ENCODE measurements at regions not wholly inside any gene's neighbourhood (a gene's known extent, or its start where the extent isn't known, plus 50 kb on each side); places are given as distances from the start of the nearest gene placed in this dataset.
"Not testable (repeated sequence)": the region's sequence is repeated elsewhere in the genome, so short reads cannot be mapped to it uniquely, and the experiment has no call there.

DNA sequence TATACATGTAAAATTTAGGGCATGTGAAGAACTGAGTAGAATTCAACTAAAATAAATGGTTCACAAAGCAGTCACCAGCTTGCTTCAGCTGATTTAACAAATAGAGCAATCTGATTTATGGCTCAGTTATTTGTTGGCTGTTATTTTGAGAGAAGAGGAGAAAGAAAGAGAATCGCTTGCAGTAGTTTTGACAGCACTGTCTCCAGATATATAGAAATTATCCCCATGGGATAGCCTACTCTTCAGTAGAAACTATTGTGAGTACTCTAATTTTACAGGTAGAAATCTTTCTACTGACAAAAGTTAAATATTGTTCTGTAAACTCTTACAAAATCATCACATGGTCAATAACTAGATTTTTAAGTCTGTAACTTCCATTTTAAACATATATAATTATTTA is 1098.2 kb downstream of the MRPL39 start:
- DNase-seq (ENCODE audit: low spot score) = no peak

- DNase-seq (ENCODE audit: low spot score) = no peak
These were observed 1120.3 kb downstream of the MRPL39 start for GRCh38 chr21:24486973-24487372.

- DNase-seq (ENCODE audit: low spot score) = not testable (repeated sequence)
These were observed 1123.9 kb downstream of the MRPL39 start for GRCh38 chr21:24483361-24483760.

DNA sequence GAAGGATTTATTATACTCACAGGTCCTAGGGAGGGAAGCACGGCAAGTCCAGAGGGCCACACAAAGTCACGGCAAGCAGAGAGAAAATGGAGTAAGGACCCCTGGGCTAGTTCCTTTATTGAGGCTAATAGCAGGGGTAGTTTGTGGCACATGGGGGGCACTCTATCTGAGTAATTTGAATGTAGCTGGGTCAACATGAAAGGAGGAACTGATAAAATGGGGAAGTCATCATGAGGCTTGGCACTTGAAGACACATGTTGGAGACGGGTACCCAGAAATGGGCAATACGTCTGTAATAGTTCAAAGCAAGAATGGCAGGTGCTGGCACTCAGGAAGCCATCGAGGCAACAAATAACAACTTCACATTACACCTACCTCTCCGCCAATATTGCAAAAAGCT is 1136.4 kb downstream of the MRPL39 start:
- no peak for DNase-seq (ENCODE audit: low spot score)

- no peak for DNase-seq (ENCODE audit: low spot score)
These were observed 1150.9 kb downstream of the MRPL39 start for GRCh38 chr21:24456358-24456757.

DNA sequence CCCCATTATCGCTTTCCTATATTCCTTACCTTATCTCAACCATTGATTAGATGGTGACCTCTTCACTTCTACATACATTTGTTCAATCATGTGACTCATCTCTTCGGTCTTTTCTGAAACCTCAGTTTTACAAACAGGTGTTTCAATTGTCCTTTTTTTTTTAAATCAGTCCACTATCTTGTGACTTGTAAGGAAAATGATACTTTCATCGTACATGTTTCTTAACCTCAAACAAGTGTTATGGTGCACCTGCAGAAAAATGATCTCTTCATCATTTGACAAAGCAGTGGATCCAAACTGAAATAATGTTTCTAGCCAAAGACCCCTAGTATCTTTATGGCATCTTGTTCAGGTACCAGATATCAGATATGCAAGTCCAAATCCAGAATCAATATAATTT is 1157.2 kb downstream of the MRPL39 start:
- no peak for DNase-seq (ENCODE audit: low spot score)

DNA sequence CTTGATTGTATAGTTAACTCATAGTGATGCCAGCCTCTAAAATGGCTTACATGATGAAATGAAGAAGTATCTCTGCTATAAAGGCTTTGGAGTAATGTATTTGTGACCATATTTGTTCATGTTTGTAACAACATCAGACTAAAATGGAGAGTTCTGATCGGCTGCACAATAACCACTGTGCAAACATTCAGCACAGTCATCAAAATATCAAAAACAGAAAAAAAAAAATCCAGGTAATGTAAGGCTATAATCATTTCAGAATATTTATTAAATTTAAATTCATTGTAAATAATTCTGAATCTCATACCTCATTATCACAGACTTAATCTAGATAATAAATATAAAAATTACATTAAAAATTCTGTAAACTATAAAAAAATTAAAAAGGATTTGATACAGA is 1161.8 kb downstream of the MRPL39 start:
- no peak for DNase-seq (ENCODE audit: low spot score)

- no peak for DNase-seq (ENCODE audit: low spot score)
These were observed 1162.5 kb downstream of the MRPL39 start for GRCh38 chr21:24444736-24445135.

- no peak for DNase-seq (ENCODE audit: low spot score)
These were observed 1171.0 kb downstream of the MRPL39 start for GRCh38 chr21:24436236-24436635.

- no peak for DNase-seq (ENCODE audit: low spot score)
These were observed 1178.6 kb downstream of the MRPL39 start for GRCh38 chr21:24428591-24429199.

GRCh38 chr21:24424776-24425175 is 1182.5 kb downstream of the MRPL39 start:
- DNase-seq (ENCODE audit: low spot score) = no peak

DNA sequence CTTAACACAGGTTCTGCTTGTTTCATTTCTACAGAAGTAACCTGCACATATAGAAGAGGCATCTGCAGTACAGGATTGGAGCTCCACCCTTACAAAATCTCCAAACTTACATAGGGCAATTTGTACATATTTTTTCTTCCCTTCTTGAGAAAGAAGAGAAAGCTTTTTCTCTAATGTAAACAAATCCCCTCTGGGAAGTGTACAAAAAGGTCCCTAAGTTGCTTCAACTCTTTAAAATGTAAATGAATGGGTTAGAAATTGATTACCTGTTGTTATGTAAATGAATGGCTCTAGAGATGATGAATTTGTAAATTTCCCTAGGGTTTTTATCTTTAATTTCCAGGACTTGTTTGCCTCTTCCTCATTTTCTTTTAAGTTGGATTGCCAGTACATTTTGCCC is 1183.7 kb downstream of the MRPL39 start:
- no peak for DNase-seq (ENCODE audit: low spot score)

DNA sequence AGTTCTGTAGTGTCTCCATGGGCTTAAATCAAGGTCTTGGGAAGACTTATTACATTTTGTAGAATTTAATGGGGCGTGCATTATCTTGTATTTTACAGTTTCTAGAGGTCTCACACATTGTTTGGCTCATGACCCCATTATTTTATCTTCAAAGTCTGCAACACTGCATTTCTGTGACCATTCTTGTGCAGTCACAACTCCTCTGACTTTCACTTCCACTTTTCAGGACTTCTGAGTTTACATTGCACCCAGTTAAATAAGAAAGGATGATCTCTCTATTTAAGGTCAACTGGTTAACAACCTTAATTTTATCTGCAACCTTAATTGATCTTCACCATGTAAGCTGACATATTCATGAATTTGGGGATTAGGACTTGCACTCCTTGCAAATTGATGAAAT is 1186.6 kb downstream of the MRPL39 start:
- DNase-seq (ENCODE audit: low spot score) = no peak

- not testable (repeated sequence) for DNase-seq (ENCODE audit: low spot score)
These were observed 1187.6 kb downstream of the MRPL39 start for GRCh38 chr21:24419641-24420040.

GRCh38 chr21:24418671-24419070 is 1188.6 kb downstream of the MRPL39 start:
- DNase-seq (ENCODE audit: low spot score) = no peak

DNA sequence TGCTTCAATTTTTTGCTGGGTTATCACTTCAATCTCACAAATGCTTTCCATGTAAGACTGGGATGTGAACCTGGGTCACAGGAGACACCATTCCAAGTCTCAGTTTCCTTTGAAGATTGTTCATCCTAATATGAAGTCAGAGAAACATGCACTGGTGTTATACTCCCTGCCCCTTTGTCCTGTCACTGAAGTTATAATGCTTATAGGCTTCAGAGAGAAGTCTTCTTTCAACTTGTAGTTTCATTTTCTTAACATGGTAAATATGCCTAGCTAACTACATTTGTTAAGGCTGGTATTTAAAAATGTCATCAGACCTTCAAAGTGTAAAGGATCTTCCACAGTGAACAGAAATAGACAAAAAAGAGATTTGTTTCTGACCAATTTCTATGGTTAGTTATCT is 1195.9 kb downstream of the MRPL39 start:
- DNase-seq (ENCODE audit: low spot score) = no peak

GRCh38 chr21:24403221-24403620 is 1204.1 kb downstream of the MRPL39 start:
- DNase-seq (ENCODE audit: low spot score) = no peak

- no peak for DNase-seq (ENCODE audit: low spot score)
These were observed 1211.9 kb downstream of the MRPL39 start for GRCh38 chr21:24395320-24395923.

GRCh38 chr21:24375201-24375600 is 1232.1 kb downstream of the MRPL39 start:
- no peak for DNase-seq (ENCODE audit: low spot score)

DNA sequence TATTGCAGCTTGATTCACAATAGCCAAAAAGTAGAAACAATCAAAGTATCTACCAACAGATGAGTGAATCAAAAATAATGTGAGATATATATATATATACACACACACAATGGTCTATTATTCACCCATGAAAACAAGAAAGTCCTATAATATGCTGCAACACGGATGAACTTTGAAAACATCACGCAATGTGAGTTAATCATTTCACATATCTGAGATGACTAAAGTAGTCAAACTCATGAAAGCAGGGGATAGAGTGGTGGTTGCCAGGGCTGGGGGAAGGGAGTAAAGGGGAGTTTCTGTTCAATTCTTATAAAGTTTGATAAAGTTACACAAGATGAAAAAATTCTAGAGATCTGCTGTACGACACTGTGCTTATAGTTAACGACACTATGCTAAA is 1234.8 kb downstream of the MRPL39 start:
- no peak for DNase-seq (ENCODE audit: low spot score)

DNA sequence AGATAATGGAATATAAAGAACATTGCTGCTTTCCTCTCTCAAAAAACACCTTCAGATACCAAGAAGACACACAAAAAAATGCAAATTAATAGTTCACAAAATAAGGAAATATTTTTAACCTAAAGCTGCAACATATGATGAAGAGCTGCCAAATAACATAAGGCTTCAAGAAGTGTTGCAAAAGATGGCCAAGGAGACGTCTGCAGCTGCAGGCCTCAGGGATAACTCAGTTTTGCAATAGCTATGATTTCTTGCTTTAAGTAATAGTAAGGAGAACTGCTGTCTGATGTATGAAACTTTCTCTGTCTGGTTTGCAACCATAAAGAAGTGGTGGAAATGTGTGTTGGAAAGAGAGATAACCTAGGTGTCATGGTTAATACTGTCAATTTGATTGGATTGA is 1237.5 kb downstream of the MRPL39 start:
- no peak for DNase-seq (ENCODE audit: low spot score)

DNA sequence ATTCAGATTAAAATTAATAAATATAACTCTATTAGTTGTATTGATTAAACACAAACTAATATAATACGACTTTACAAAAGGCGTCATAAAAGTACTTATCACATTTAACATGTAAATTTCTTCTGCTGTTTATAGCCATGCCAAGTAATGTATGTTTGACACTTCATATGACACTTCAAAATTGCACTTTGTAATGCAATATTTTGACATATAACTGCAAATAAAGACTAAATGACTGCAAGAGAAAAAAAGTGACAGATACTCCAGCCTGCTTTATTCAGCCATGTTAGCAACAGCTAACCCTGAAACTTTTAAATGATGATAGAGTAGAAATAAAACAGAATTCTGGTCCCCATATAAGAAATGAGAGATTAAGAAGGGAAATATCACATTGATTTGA is 1238.0 kb downstream of the MRPL39 start:
- no peak for DNase-seq (ENCODE audit: low spot score)

GRCh38 chr21:24367936-24368335 is 1239.3 kb downstream of the MRPL39 start:
- no peak for DNase-seq (ENCODE audit: low spot score)

DNA sequence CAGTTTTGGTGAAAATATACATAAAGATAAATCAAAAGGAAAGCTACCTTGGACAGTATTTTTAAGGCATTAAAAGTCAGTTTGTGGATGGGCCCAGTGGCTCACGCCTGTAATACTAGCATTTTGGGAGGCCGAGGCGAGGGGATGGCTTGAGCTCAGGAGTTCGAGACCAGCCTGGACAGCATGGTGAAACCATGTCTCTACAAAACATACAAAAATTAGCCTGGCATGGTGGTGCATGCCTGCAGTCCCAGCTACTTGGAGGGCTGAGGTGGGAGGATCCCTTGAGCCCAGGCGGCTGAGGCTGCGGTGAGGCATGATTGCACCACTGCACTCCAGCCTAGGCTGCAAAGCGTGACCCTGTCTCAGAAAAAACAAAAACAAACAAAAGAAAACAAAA is 1253.8 kb downstream of the MRPL39 start:
- no peak for DNase-seq (ENCODE audit: low spot score)
